Naive thymus-derived CD8-positive, alpha-beta T cell (primary cell): ENCODE measurements at regions not wholly inside any gene's neighbourhood (a gene's known extent, or its start where the extent isn't known, plus 50 kb on each side); places are given as distances from the start of the nearest gene placed in this dataset.
"Not testable (repeated sequence)": the region's sequence is repeated elsewhere in the genome, so short reads cannot be mapped to it uniquely, and the experiment has no call there.

Source experiments
- ATAC-seq, 2 donors: fragments of 150-1000 bp; cut with Tn5 transposase in 1 of 2; sonication (Bioruptor Pico), chemical (Tn5 transposase) in 1 of 2; 1 replicate in 1 of 2; 2 replicates in 1 of 2; pipeline ENCODE4 v1.10.0; 2021; ENCODE audit warnings: mild to moderate bottlenecking in 2 of 2, moderate library complexity in 2 of 2
- POLR2A ChIA-PET: fragments of 350-600 bp; sonication (Branson Sonifier 250); formaldehyde crosslinking; loops from one replicate; lab custom pipeline; 2021; ENCODE audit warnings: antibody characterized with exemption; lab: Charles Lee
- DNase-seq, 10 donors: peaks; one replicate each; pipeline versions ENCODE4 v3.0.0 to v3.0.0-alpha.2; 2020 to 2022
- H3K27ac Mint-ChIP-seq, 10 donors: one replicate each; pipeline ENCODE4 v1.8.0; 2020 to 2022; ENCODE audit warnings: mild to moderate bottlenecking in 10 of 10, mixed read lengths in 10 of 10, moderate library complexity in 4 of 10, inconsistent platforms in 1 of 10
- H3K27me3 Mint-ChIP-seq, 5 donors: one replicate each; pipeline ENCODE4 v1.8.0; 2021 to 2022; ENCODE audit warnings: mixed read lengths in 5 of 5
- H3K36me3 Mint-ChIP-seq, 3 donors: one replicate each; pipeline ENCODE4 v1.8.0; 2020 to 2022; ENCODE audit warnings: mixed read lengths in 3 of 3, mild to moderate bottlenecking in 2 of 3, inconsistent platforms in 1 of 3
- H3K4me1 Mint-ChIP-seq, 4 donors: one replicate each; pipeline ENCODE4 v1.8.0; 2021 to 2022; ENCODE audit warnings: mixed read lengths in 4 of 4
- H3K4me3 Mint-ChIP-seq, 10 donors: one replicate each; pipeline ENCODE4 v1.8.0; 2020 to 2022; ENCODE audit warnings: mild to moderate bottlenecking in 10 of 10, mixed read lengths in 10 of 10, moderate library complexity in 6 of 10, inconsistent platforms in 1 of 10
- H3K9me3 Mint-ChIP-seq, 9 donors: one replicate each; pipeline ENCODE4 v1.8.0; 2020 to 2022; ENCODE audit warnings: mixed read lengths in 9 of 9, mild to moderate bottlenecking in 3 of 9, inconsistent platforms in 1 of 9, moderate library complexity in 1 of 9

DNA sequence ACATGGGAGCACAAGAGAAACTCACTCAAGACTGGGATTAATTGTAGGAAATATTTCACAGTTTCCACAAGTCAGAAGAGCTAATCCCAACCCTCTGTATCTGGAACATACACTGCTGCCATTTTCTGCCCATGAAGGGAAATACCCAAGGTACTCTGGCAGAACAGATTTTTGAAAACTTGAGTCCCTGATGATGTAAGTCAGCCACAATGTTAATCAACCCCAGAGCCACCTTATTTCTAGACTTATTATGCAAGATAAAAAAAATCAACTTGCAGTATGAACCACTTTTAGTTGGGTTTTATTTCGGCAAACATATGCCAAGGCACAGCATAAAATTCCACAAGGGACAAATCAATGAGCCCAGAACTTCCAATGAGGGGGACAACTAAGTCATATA lies 141.5 kb downstream of the LY86 start:
- no peaks in the 10 kb centered on the region for H3K36me3 Mint-ChIP-seq
- ATAC-seq (no peak), DNase-seq (no peak)
- POLR2A ChIA-PET = no interaction called here
- H3K27ac Mint-ChIP-seq = no peak overlapping the region
- H3K9me3 Mint-ChIP-seq = no peaks in the 10 kb centered on the region
- peaks cover 4 to 9% (median 8%) of the 10 kb centered on the region in 4 donors for H3K4me1 Mint-ChIP-seq
- peaks cover 3 to 18% (median 15%) of the 10 kb centered on the region in 5 donors for H3K27me3 Mint-ChIP-seq
- no peak overlapping the region for H3K4me3 Mint-ChIP-seq

DNA sequence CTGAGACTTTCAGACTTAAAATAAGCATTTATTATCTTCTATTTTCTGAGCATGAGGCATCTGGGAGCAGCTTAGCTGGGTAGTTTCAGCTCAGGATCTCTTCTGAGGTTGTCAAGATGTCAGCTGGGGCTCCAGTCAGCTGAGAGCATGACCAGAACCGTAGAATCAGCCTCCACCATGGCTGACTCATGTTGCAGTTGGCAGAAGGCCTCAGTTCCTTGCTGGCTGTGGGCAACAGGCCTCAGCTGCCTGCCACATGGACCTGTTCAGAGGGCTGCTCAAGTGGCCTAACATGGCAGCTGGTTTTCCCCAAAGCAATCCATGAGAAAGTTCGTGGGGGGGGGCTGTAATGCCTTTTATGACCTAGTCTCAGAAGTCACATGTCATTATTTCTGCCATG lies 142.3 kb downstream of the LY86 start:
- H3K27ac Mint-ChIP-seq = no peak overlapping the region
- H3K36me3 Mint-ChIP-seq = no peaks in the 10 kb centered on the region
- H3K4me3 Mint-ChIP-seq = no peak overlapping the region
- POLR2A ChIA-PET = no interaction called here
- DNase-seq (no peak), ATAC-seq (no peak)
- peaks cover 3 to 21% (median 16%) of the 10 kb centered on the region in 5 donors for H3K27me3 Mint-ChIP-seq
- peaks cover 2 to 4% (median 2%) of the 10 kb centered on the region in 4 donors for H3K4me1 Mint-ChIP-seq
- no peaks in the 10 kb centered on the region for H3K9me3 Mint-ChIP-seq

DNA sequence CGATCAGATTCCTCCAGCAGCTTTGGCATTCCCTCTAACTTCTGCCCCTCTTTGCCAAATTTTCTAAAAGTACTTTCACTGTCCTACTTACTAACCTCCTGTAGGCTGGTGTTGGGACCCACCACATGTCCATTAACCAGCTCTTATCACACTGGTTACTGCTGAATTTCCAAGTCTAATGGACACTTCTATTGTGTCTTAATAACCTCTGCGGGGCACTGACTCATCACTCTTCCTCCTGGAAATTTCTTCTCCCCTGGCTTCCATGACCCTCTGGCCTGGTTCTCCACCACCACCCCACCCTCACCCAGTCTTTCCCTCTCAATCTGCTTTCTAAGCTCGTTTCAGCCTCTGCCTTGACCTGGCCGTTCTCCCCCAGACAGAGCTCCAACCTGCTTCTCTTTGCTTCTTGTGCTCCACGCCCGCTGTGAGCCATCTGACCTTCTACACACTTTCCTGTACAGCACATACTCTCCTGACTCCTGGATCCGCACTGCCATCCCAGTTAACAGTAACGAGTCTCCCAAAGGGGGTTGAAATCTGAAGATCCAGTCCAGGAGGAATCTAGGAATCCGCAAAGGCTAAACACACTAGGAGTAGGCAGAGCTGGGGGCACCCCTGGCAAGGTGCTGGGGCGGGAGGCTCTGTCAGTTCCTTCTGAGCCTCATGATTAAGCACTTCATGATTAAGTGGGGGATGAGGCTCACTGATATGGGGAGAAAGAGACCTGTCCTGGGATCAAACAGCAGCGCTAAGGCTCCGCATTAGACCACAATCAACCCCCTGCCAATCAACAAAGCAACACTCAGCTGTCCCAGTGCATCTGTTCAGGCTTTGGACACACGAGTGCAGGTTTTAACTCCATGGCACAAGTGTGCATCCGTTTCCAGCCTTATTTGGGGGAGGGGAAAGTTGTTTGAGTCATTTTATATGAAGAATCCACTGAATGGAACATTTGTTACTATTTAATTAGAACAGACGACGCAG lies 146.3 kb downstream of the LY86 start:
- Mint-ChIP-seq H3K4me3 (no peak overlapping the region), H3K27ac (no peak overlapping the region), H3K27me3 (peaks cover 10 to 53% (median 26%) of the 10 kb centered on the region in 5 donors), H3K9me3 (no peaks in the 10 kb centered on the region), H3K4me1 (no peaks in the 10 kb centered on the region), H3K36me3 (no peaks in the 10 kb centered on the region)
- POLR2A ChIA-PET = no interaction called here
- no peak for DNase-seq
- ATAC-seq = no peak

DNA sequence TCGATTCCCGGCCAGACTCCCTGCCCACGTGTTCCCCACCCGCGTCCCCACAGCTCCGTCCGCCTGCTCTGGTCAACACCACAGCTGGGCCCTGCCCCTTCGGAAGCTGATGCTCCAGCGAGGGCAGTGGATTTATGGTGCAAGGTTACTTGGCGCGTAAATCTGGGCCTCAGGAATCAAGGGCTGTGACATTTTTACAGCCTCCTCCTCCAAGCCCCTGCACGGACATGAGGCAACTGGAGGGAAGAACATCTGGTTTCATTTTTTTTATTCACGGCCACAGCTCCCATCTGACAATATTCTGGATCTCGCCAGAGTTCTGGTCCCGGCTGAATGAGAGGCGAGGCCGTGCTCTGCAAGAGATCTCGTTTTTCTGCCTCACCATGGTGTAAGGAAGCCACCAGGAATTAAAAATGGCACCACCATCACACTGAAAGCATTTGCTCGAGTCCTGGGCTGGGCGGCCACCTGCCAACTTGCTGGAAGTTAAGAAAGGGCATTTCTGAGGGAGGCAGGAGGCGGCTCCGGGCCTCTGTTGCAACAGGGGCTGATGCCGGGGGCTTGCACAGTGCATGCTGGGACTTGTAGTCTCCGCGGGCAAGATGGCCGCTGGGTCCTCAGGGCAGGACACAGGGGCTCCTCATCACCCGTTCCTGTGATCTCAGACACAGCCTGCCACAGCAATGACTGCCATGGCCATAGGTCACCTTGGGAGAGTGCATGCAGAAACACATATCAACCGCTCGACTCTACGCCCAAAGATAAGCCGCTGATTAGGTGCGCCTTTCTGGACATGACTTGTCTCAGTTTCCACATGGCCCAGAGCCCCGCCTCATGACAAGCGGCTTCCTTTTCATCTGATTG lies 148.5 kb downstream of the LY86 start:
- no peaks in the 10 kb centered on the region for H3K9me3 Mint-ChIP-seq
- ATAC-seq = no peak
- no peaks in the 10 kb centered on the region for H3K4me1 Mint-ChIP-seq
- H3K27ac Mint-ChIP-seq = no peak overlapping the region
- no peak for DNase-seq
- POLR2A ChIA-PET = no interaction called here
- peak overlapping the region in 3 of 10 donors; percentile 8 to 36 (median 20) for H3K4me3 Mint-ChIP-seq
- H3K27me3 Mint-ChIP-seq = peaks cover 10 to 53% (median 26%) of the 10 kb centered on the region in 5 donors
- no peaks in the 10 kb centered on the region for H3K36me3 Mint-ChIP-seq

DNA sequence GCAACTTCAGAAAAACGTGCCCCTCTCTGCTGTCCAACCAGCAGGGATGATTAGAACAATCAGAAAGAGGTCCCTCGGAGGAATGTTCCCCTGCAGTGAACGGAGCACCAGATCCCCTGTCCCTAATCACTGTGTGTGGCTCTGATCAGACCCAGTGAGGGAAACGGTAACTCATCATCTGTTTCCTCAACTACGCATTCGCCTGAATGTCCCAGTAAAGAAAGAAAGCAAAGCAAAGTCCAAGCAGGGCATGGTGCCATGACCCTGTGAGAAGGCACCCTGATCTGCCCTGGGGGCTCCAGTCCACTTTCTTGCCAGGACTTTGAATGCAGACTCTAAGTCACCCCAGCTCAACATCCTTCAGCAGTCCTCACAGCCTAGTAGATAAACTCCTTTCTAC lies 149.2 kb downstream of the LY86 start:
- POLR2A ChIA-PET = no interaction called here
- Mint-ChIP-seq H3K27ac (no peak overlapping the region), H3K9me3 (no peaks in the 10 kb centered on the region), H3K36me3 (no peaks in the 10 kb centered on the region), H3K4me3 (peak overlapping the region in 1 of 10 donors; percentile 8), H3K27me3 (peaks cover 10 to 53% (median 26%) of the 10 kb centered on the region in 5 donors), H3K4me1 (peaks cover 0 to 2% (median under 1%) of the 10 kb centered on the region in 4 donors)
- ATAC-seq (no peak), DNase-seq (no peak)

DNA sequence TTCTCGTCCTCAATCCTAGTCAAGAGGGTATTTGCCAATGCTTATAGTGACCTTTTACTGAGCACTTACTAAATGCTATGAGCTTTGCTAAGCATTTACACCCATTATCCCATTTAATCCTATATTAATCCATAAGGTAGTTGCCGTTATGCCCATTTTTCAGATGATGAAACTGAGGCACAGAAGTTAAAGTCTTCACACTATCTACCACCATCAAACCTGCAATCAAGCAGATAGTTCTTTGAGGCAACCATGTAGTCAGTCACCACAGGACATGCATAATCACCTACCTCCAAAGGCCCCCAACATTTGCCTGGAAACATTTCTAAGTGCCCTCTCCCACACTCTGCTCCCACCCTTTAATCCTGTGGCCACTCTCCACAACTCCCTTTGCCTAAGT lies 149.6 kb downstream of the LY86 start:
- H3K27ac Mint-ChIP-seq = no peak overlapping the region
- H3K36me3 Mint-ChIP-seq = no peaks in the 10 kb centered on the region
- peak overlapping the region in 1 of 10 donors; percentile 8 for H3K4me3 Mint-ChIP-seq
- no peak for ATAC-seq
- no peaks in the 10 kb centered on the region for H3K9me3 Mint-ChIP-seq
- peaks cover 10 to 53% (median 23%) of the 10 kb centered on the region in 5 donors for H3K27me3 Mint-ChIP-seq
- DNase-seq = no peak
- peaks cover 0 to 2% (median under 1%) of the 10 kb centered on the region in 4 donors for H3K4me1 Mint-ChIP-seq
- POLR2A ChIA-PET = no interaction called here

DNA sequence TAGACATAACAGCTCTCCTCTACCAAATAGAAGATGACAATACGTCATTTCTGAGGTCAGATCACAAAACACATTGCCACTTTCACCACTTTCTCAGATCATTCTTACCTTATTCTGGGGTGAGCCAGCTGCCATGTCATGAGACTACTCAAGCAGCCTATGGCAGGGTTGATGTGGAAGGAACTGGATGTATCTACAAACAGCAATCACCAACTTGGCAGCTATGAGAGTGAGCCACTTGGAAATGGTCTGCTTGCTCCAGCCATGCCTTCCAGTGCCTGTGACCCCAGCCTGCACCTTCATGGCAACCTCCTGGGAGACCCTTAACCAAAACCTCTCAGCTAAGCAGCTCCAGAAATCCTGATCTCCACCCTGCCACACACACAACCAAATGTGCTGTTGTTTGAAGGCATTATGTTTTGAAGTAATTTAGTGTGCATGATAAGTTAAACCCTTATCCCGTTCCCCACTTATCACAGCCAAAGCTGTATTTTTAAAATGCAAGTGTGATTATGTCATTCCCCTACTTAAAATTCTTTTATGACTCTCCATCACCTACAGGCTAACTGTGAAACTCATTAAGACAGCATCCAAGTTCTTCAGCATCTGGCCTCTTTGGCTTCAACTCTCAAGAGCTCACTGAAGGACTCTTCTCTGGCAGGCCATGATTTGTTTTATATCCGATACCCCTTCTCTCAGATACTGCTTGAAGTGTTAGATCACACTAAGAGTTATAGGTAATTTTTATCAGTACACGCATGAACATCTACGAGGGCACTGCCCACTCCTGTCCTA lies 150.6 kb downstream of the LY86 start:
- Mint-ChIP-seq H3K4me1 (peaks cover 0 to 2% (median under 1%) of the 10 kb centered on the region in 4 donors), H3K27ac (no peak overlapping the region), H3K27me3 (peaks cover 10 to 47% (median 18%) of the 10 kb centered on the region in 5 donors), H3K36me3 (no peaks in the 10 kb centered on the region), H3K9me3 (no peaks in the 10 kb centered on the region), H3K4me3 (no peak overlapping the region)
- DNase-seq (no peak), ATAC-seq (no peak)
- POLR2A ChIA-PET = no interaction called here

DNA sequence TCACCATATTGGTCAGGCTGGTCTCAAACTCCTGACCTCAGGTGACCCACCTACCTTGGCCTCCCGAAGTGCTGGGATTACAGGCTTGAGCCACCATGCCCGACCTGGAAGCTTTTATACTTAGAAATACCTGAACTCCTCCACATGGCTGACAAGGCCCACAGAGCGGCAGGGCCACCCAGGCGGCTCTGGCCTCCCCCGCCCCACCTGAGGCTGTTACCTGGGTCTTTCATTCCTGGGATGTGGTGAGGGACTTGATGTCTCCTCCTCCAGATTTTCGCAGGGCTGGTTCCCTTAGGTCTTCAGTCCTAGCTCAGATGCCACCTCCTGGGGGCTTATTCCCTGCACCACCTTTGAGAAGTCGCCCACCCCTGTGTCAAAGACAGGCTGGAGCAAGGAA lies 152.1 kb downstream of the LY86 start:
- Mint-ChIP-seq H3K36me3 (no peaks in the 10 kb centered on the region), H3K9me3 (no peaks in the 10 kb centered on the region), H3K4me3 (no peak overlapping the region), H3K27me3 (peaks cover 9 to 35% (median 15%) of the 10 kb centered on the region in 5 donors), H3K27ac (no peak overlapping the region), H3K4me1 (peaks cover 0 to 2% (median under 1%) of the 10 kb centered on the region in 4 donors)
- ATAC-seq (no peak), DNase-seq (no peak)
- POLR2A ChIA-PET = no interaction called here

DNA sequence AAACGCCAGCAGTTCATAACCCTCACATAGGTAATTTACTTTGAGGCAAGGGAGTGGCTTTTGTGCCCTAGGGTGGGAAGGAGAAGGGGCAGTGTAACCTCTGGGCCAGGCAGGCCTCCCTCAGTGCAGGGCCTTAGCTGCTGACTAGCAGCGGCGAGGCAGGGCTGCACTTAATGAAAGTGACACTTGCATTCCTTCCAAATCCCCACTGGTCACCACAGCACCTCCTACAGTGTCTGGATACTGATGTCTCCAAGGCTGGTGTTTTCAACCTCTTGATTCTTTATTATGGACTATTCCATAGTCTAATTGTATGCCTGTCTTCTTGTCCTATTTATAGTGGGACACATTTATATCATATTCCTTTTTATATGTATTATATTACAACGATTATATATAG lies 152.7 kb downstream of the LY86 start:
- peaks cover 0 to 2% (median under 1%) of the 10 kb centered on the region in 4 donors for H3K4me1 Mint-ChIP-seq
- H3K27ac Mint-ChIP-seq = no peak overlapping the region
- no peaks in the 10 kb centered on the region for H3K9me3 Mint-ChIP-seq
- no peak for ATAC-seq
- H3K36me3 Mint-ChIP-seq = no peaks in the 10 kb centered on the region
- peaks cover 9 to 28% (median 10%) of the 10 kb centered on the region in 5 donors for H3K27me3 Mint-ChIP-seq
- DNase-seq = no peak
- POLR2A ChIA-PET = no interaction called here
- H3K4me3 Mint-ChIP-seq = no peak overlapping the region

DNA sequence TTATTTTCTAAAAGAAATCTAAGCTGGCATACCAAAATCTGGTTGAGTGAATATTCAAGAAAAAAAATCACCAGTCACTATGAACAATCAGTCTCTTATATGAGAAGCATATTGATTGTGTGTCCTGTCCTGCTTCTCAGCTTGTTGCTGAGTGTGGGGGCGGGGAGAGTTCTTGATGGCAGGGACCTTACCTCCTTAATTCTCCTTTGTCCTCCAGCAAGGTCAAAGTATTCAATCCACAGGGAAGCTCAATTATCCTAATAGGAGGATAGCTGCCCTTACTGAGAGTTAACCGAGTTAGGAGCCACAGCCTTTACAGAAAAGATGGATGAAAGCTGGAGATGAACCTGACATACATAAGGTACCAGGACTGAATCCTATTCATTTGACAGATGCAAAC lies 154.0 kb downstream of the LY86 start:
- DNase-seq (no peak), ATAC-seq (no peak)
- Mint-ChIP-seq H3K4me1 (peaks cover 0 to 2% (median under 1%) of the 10 kb centered on the region in 4 donors), H3K36me3 (no peaks in the 10 kb centered on the region), H3K27ac (no peak overlapping the region), H3K9me3 (no peaks in the 10 kb centered on the region), H3K27me3 (peaks cover 4 to 22% (median 9%) of the 10 kb centered on the region in 5 donors), H3K4me3 (no peak overlapping the region)
- POLR2A ChIA-PET = interaction anchor here (0.7 to 1.0 kb wide), 3 partner anchors 17 to 501 kb away, joined by 6 to 7 read pairs (median 6); no protein-coding TSS in a partner anchor

DNA sequence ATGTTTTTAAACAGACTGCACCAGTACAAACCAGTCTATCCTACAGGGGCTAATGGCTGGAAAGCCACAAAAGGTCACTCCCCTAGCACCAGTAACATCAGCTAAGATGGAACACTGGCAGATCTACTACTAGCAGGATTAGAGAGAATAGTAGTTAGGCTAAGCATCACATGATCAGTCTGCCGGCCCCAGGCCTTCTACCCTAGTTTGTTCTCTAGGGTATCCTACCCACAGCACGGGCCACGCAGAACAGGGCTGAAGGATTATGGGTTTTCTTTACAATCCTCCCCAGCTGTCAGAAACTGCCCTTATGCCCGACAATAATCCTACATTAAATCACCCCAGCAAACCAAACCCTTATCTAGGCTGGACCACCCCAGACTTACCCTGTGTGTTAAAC lies 156.0 kb downstream of the LY86 start:
- Mint-ChIP-seq H3K36me3 (no peaks in the 10 kb centered on the region), H3K9me3 (no peaks in the 10 kb centered on the region), H3K27ac (peak overlapping the region in 1 of 10 donors; percentile 7), H3K27me3 (peaks cover 0 to 2% (median 0%) of the 10 kb centered on the region in 5 donors), H3K4me1 (peaks cover 0 to 2% (median under 1%) of the 10 kb centered on the region in 4 donors), H3K4me3 (no peak overlapping the region)
- ATAC-seq (no peak), DNase-seq (no peak)
- POLR2A ChIA-PET = no interaction called here

DNA sequence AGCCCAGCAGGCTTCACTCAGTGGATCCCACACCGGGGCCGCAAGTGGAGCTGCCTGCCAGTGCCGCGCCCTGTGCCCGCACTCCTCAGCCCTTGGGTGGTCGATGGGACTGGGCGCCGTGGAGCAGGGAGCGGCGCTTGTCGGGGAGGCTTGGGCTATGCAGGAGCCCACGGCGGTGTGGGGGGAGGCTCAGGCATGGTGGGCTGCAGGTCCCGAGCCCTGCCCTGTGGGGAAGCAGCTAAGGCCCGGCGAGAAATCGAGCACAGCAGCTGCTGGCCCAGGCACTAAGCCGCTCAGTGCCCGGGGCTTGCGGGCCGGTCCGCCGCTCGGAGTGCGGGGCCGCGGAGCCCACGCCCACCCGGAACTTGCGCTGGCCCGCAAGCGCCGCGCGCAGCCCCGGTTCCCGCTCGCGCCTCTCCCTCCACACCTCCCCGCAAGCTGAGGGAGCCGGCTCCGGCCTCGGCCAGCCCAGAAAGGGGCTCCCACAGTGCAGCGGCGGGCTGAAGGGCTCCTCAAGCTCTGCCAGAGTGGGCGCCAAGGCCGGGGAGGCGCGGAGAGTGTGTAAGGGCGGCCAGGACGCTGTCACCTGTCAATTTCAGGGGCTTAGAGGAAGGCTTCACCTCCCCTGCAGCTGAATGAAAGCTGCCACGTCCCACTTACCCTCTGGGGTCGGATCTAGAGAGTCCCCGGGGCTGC lies 157.3 kb downstream of the LY86 start:
- POLR2A ChIA-PET, H3K27me3 Mint-ChIP-seq, H3K4me1 Mint-ChIP-seq, H3K27ac Mint-ChIP-seq, H3K36me3 Mint-ChIP-seq, DNase-seq, H3K9me3 Mint-ChIP-seq, ATAC-seq, H3K4me3 Mint-ChIP-seq: not testable (repeated sequence)
